ENCODE measurements at regions not wholly inside any gene's neighbourhood (a gene's known extent, or its start where the extent isn't known, plus 50 kb on each side); places are given as distances from the start of the nearest gene placed in this dataset.

GRCh38 chr17:71063127-71063526, 893.8 kb downstream of the KCNJ2 start:
- H3K4me3 Mint-ChIP-seq: no peak overlapping the region
- no peak overlapping the region for H3K27ac Mint-ChIP-seq
- Histone ChIP-seq H3K4me3 (no peak overlapping the region), H3K79me2 (replicated peaks; ENCODE audit: insufficient read depth) (no peaks in the 10 kb centered on the region), H4K20me1 (replicated peaks; ENCODE audit: insufficient read depth) (no peaks in the 10 kb centered on the region), H3K4me2 (no peak overlapping the region), H3K27me3 (ENCODE audit: insufficient read depth) (no peaks in the 10 kb centered on the region), H3K36me3 (ENCODE audit: insufficient read depth) (no peaks in the 10 kb centered on the region), H3K4me1 (ENCODE audit: insufficient read depth) (no peaks in the 10 kb centered on the region), H3K9me2 (ENCODE audit: insufficient read depth) (peaks cover 5% of the 10 kb centered on the region; the same call in 1 of the 2 replicates), H3F3A (replicated peaks; ENCODE audit: low read depth) (no peaks in the 10 kb centered on the region), H2AFZ (no peak overlapping the region), H3K27ac (ENCODE audit: low read depth) (no peak overlapping the region)
- ATAC-seq (no peak), DNase-seq (ENCODE audit: low spot score) (no peak)
- no peaks in the 10 kb centered on the region for H3K27me3 Mint-ChIP-seq (ENCODE audit: insufficient read depth, low read depth, poor library complexity)
- TF ChIP-seq NANOG (IDR thresholded peaks at IDR 0.05; ENCODE audit: borderline replicate concordance) (no peak), EZH2 (IDR thresholded peaks at IDR 0.05; ENCODE audit: low read depth, unreplicated experiment) (no peak), STAT1 (IDR thresholded peaks at IDR 0.05; ENCODE audit: unreplicated experiment) (no peak), POLR2AphosphoS5 (IDR thresholded peaks at IDR 0.05; ENCODE audit: low read depth) (no peak), JUNB (IDR thresholded peaks at IDR 0.05; ENCODE audit: unreplicated experiment) (no peak), CREB1 (CRISPR knock-in tag; IDR thresholded peaks at IDR 0.05; ENCODE audit: low read depth) (no peak), EZH2phosphoT487 (IDR thresholded peaks at IDR 0.05; ENCODE audit: unreplicated experiment) (no peak), ZNF114 (CRISPR knock-in tag; IDR thresholded peaks at IDR 0.05) (no peak)
- TF ChIP-seq, protein P1, sequence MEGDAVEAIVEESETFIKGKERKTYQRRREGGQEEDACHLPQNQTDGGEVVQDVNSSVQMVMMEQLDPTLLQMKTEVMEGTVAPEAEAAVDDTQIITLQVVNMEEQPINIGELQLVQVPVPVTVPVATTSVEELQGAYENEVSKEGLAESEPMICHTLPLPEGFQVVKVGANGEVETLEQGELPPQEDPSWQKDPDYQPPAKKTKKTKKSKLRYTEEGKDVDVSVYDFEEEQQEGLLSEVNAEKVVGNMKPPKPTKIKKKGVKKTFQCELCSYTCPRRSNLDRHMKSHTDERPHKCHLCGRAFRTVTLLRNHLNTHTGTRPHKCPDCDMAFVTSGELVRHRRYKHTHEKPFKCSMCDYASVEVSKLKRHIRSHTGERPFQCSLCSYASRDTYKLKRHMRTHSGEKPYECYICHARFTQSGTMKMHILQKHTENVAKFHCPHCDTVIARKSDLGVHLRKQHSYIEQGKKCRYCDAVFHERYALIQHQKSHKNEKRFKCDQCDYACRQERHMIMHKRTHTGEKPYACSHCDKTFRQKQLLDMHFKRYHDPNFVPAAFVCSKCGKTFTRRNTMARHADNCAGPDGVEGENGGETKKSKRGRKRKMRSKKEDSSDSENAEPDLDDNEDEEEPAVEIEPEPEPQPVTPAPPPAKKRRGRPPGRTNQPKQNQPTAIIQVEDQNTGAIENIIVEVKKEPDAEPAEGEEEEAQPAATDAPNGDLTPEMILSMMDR (conservative IDR thresholded peaks at IDR 0.05; ENCODE audit: low read depth in 2 of 2): no peak
- peaks cover 7% of the 10 kb centered on the region; the same call in 1 of the 3 replicates for H3K36me3 Mint-ChIP-seq (ENCODE audit: low read depth)
- peaks cover 15% of the 10 kb centered on the region; the same call in 2 of the 3 replicates for H3K9me3 Mint-ChIP-seq
- H3K4me1 Mint-ChIP-seq: peaks cover 6% of the 10 kb centered on the region

- Histone ChIP-seq H3K4me2 (no peak overlapping the region), H4K20me1 (replicated peaks; ENCODE audit: insufficient read depth) (no peaks in the 10 kb centered on the region), H3K79me2 (replicated peaks; ENCODE audit: insufficient read depth) (no peaks in the 10 kb centered on the region), H3K36me3 (ENCODE audit: insufficient read depth) (no peaks in the 10 kb centered on the region), H3K27me3 (ENCODE audit: insufficient read depth) (no peaks in the 10 kb centered on the region), H3K4me3 (no peak overlapping the region), H3K27ac (ENCODE audit: low read depth) (no peak overlapping the region), H3K9me2 (ENCODE audit: insufficient read depth) (peaks cover 5% of the 10 kb centered on the region; the same call in 1 of the 2 replicates), H3K4me1 (ENCODE audit: insufficient read depth) (no peaks in the 10 kb centered on the region), H3F3A (replicated peaks; ENCODE audit: low read depth) (no peaks in the 10 kb centered on the region), H2AFZ (no peak overlapping the region)
- Mint-ChIP-seq H3K4me3 (no peak overlapping the region), H3K27ac (no peak overlapping the region), H3K27me3 (ENCODE audit: insufficient read depth, low read depth, poor library complexity) (no peaks in the 10 kb centered on the region), H3K9me3 (peaks cover 15% of the 10 kb centered on the region; the same call in 2 of the 3 replicates), H3K4me1 (peaks cover 8% of the 10 kb centered on the region), H3K36me3 (ENCODE audit: low read depth) (peaks cover 7% of the 10 kb centered on the region; the same call in 1 of the 3 replicates)
- DNase-seq (ENCODE audit: low spot score): no peak
- ATAC-seq: no peak
- TF ChIP-seq EZH2phosphoT487 (IDR thresholded peaks at IDR 0.05; ENCODE audit: unreplicated experiment) (no peak), REST (IDR thresholded peaks at IDR 0.05; ENCODE audit: unreplicated experiment) (no peak), JUNB (IDR thresholded peaks at IDR 0.05; ENCODE audit: unreplicated experiment) (no peak), ZNF331 (CRISPR knock-in tag; IDR thresholded peaks at IDR 0.05; ENCODE audit: low read depth) (no peak), EZH2 (IDR thresholded peaks at IDR 0.05; ENCODE audit: low read depth, unreplicated experiment) (no peak), ZNF114 (CRISPR knock-in tag; IDR thresholded peaks at IDR 0.05) (no peak), CREB1 (CRISPR knock-in tag; IDR thresholded peaks at IDR 0.05; ENCODE audit: low read depth) (no peak), POLR2AphosphoS5 (IDR thresholded peaks at IDR 0.05; ENCODE audit: low read depth) (no peak), NANOG (IDR thresholded peaks at IDR 0.05; ENCODE audit: borderline replicate concordance) (no peak)
- TF ChIP-seq, protein P2, sequence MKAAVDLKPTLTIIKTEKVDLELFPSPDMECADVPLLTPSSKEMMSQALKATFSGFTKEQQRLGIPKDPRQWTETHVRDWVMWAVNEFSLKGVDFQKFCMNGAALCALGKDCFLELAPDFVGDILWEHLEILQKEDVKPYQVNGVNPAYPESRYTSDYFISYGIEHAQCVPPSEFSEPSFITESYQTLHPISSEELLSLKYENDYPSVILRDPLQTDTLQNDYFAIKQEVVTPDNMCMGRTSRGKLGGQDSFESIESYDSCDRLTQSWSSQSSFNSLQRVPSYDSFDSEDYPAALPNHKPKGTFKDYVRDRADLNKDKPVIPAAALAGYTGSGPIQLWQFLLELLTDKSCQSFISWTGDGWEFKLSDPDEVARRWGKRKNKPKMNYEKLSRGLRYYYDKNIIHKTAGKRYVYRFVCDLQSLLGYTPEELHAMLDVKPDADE (IDR thresholded peaks at IDR 0.05): no peak
- TF ChIP-seq, protein P1 (conservative IDR thresholded peaks at IDR 0.05; ENCODE audit: low read depth in 2 of 2): no peak
These were observed 894.2 kb downstream of the KCNJ2 start for GRCh38 chr17:71063559-71063958.

All from GM23338 (cell line).